HCT116 (cell line): ENCODE measurements at regions not wholly inside any gene's neighbourhood (a gene's known extent, or its start where the extent isn't known, plus 50 kb on each side); places are given as distances from the start of the nearest gene placed in this dataset.

Source experiments
- EZH2phosphoT487 ChIP-seq: fragments of 200-600 bp; IDR thresholded peaks from 2 replicates; pipeline ENCODE4 v1.6.1; 2018; ENCODE audit warnings: antibody characterized with exemption, borderline replicate concordance
- RAD21 ChIP-seq: IDR thresholded peaks from 2 replicates; pipeline ENCODE4 v1.6.1; 2012; ENCODE audit warnings: low read depth, mild to moderate bottlenecking
- TCF7L2 ChIP-seq: IDR thresholded peaks from 2 replicates; pipeline ENCODE4 v1.7.0; 2011; ENCODE audit warnings: borderline replicate concordance, inconsistent platforms; ENCODE audit not compliant: insufficient read depth, insufficient read length; ENCODE audit errors: extremely low read depth
- ZFX ChIP-seq: fragments of 450-650 bp; IDR thresholded peaks from 2 replicates; pipeline ENCODE4 v1.6.1; 2017
- TF ChIP-seq, protein P1 (sequence below), 3 experiments: fragments of 200-600 bp in 1 of 3; sonication (generic) in 1 of 3; IDR thresholded peaks in 2 of 3; conservative IDR thresholded peaks in 1 of 3; 2 replicates each; pipeline ENCODE4 v1.5.1; 2012 to 2017; ENCODE audit warnings: low read depth in 2 of 3, low read length in 2 of 3, antibody characterized with exemption in 1 of 3, borderline replicate concordance in 1 of 3, control low read depth in 1 of 3, mild to moderate bottlenecking in 1 of 3, mixed read lengths in 1 of 3, mixed run types in 1 of 3, moderate library complexity in 1 of 3; ENCODE audit not compliant: insufficient read depth in 1 of 3
- TF ChIP-seq, protein P2 (sequence below): IDR thresholded peaks from 2 replicates; pipeline ENCODE4 v1.6.1; 2012

DNA sequence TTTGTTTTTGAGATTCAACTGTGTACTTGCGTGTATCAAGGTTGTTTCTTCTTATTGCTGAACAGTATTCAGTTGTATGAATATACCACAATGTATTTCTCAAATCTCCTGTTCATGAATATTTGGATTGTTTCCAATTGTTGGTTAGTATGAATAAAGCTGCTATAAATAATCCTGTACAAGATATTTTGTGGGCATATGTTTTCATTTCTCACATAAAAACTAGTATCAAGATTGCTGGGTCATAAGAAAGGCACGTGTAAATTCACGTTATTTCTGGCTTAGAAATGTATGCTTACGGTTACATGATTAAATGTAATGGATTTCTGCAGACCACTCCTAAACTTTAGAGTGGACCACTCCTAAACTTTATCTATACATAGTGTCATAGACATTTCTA, 96.6 kb downstream of the BTBD3 start:
- TF ChIP-seq, protein P1, sequence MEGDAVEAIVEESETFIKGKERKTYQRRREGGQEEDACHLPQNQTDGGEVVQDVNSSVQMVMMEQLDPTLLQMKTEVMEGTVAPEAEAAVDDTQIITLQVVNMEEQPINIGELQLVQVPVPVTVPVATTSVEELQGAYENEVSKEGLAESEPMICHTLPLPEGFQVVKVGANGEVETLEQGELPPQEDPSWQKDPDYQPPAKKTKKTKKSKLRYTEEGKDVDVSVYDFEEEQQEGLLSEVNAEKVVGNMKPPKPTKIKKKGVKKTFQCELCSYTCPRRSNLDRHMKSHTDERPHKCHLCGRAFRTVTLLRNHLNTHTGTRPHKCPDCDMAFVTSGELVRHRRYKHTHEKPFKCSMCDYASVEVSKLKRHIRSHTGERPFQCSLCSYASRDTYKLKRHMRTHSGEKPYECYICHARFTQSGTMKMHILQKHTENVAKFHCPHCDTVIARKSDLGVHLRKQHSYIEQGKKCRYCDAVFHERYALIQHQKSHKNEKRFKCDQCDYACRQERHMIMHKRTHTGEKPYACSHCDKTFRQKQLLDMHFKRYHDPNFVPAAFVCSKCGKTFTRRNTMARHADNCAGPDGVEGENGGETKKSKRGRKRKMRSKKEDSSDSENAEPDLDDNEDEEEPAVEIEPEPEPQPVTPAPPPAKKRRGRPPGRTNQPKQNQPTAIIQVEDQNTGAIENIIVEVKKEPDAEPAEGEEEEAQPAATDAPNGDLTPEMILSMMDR (IDR thresholded peaks at IDR 0.05 in 2 of 3, conservative IDR thresholded peaks at IDR 0.05 in 1 of 3; ENCODE audit: borderline replicate concordance in 1 of 3, insufficient read depth in 1 of 3, low read depth in 2 of 3, low read length in 2 of 3) = no peak
- TF ChIP-seq EZH2phosphoT487 (no peak), TCF7L2 (no peak), RAD21 (no peak), ZFX (no peak)
- TF ChIP-seq, protein P2, sequence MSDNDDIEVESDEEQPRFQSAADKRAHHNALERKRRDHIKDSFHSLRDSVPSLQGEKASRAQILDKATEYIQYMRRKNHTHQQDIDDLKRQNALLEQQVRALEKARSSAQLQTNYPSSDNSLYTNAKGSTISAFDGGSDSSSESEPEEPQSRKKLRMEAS = no peak
